ENCODE measurements at regions not wholly inside any gene's neighbourhood (a gene's known extent, or its start where the extent isn't known, plus 50 kb on each side); places are given as distances from the start of the nearest gene placed in this dataset.

- no peak for TF ChIP-seq CTCF (IDR thresholded peaks at IDR 0.05)
- no peaks in the 10 kb centered on the region for H3K4me1 ChIP-seq
- H3K27ac ChIP-seq = no peak overlapping the region
- no peak for DNase-seq (ENCODE audit: low spot score)
- no peaks in the 10 kb centered on the region for H3K36me3 ChIP-seq
- H3K4me3 ChIP-seq = no peak overlapping the region
- H3K9me3 ChIP-seq = peaks cover 0 to 5% of the 10 kb centered on the region in 2 donors
- no peaks in the 10 kb centered on the region for H3K27me3 ChIP-seq
These were observed 455.4 kb upstream of the LRRTM4 start for GRCh38 chr2:77977471-77978063.

- no peak for DNase-seq (ENCODE audit: low spot score)
- no peak for TF ChIP-seq CTCF (IDR thresholded peaks at IDR 0.05)
- no peaks in the 10 kb centered on the region for H3K4me1 ChIP-seq
- no peaks in the 10 kb centered on the region for H3K27me3 ChIP-seq
- no peak overlapping the region for H3K27ac ChIP-seq
- no peak overlapping the region for H3K4me3 ChIP-seq
- H3K9me3 ChIP-seq = no peaks in the 10 kb centered on the region
- no peaks in the 10 kb centered on the region for H3K36me3 ChIP-seq
These were observed 473.0 kb upstream of the LRRTM4 start for GRCh38 chr2:77995161-77995560.

- TF ChIP-seq CTCF (IDR thresholded peaks at IDR 0.05) = no peak
- Histone ChIP-seq H3K4me3 (no peak overlapping the region), H3K27me3 (no peaks in the 10 kb centered on the region), H3K27ac (no peak overlapping the region), H3K36me3 (no peaks in the 10 kb centered on the region), H3K4me1 (no peaks in the 10 kb centered on the region), H3K9me3 (no peaks in the 10 kb centered on the region)
- DNase-seq (ENCODE audit: low spot score) = no peak
These were observed 477.2 kb upstream of the LRRTM4 start for GRCh38 chr2:77999376-77999775.

- no peak for DNase-seq (ENCODE audit: low spot score)
- peaks cover 0 to 6% of the 10 kb centered on the region in 2 donors for H3K9me3 ChIP-seq
- no peaks in the 10 kb centered on the region for H3K36me3 ChIP-seq
- H3K4me1 ChIP-seq = no peaks in the 10 kb centered on the region
- H3K27me3 ChIP-seq = no peaks in the 10 kb centered on the region
- no peak overlapping the region for H3K4me3 ChIP-seq
- H3K27ac ChIP-seq = no peak overlapping the region
- no peak for TF ChIP-seq CTCF (IDR thresholded peaks at IDR 0.05)
These were observed 487.1 kb upstream of the LRRTM4 start for GRCh38 chr2:78009289-78009688.

GRCh38 chr2:78011251-78011650, 489.1 kb upstream of the LRRTM4 start:
- Histone ChIP-seq H3K27ac (no peak overlapping the region), H3K4me3 (no peak overlapping the region), H3K4me1 (no peaks in the 10 kb centered on the region), H3K9me3 (no peaks in the 10 kb centered on the region), H3K36me3 (no peaks in the 10 kb centered on the region), H3K27me3 (no peaks in the 10 kb centered on the region)
- no peak for DNase-seq (ENCODE audit: low spot score)
- no peak for TF ChIP-seq CTCF (IDR thresholded peaks at IDR 0.05)

- Histone ChIP-seq H3K9me3 (no peaks in the 10 kb centered on the region), H3K27me3 (no peaks in the 10 kb centered on the region), H3K36me3 (no peaks in the 10 kb centered on the region)
These were observed 498.3 kb upstream of the LRRTM4 start for GRCh38 chr2:78020491-78020890.

More at GRCh38 chr2:78020491-78020890, 498.3 kb upstream of the LRRTM4 start:
- TF ChIP-seq CTCF (IDR thresholded peaks at IDR 0.05) = no peak
- no peaks in the 10 kb centered on the region for H3K4me1 ChIP-seq
- no peak overlapping the region for H3K27ac ChIP-seq
- no peak overlapping the region for H3K4me3 ChIP-seq
- DNase-seq (ENCODE audit: low spot score) = no peak

All from right atrium auricular region (tissue), 2 donors.